ENCODE measurements at regions not wholly inside any gene's neighbourhood (a gene's known extent, or its start where the extent isn't known, plus 50 kb on each side); places are given as distances from the start of the nearest gene placed in this dataset.
A peak's percentile ranks its signal among the peaks of the same experiment; 100 is the strongest.

GRCh38 chr12:18969512-18969911 lies 160.0 kb upstream of the PLEKHA5 start:
- no peak for DNase-seq (ENCODE audit: low read depth)

GRCh38 chr12:18970603-18971002 lies 158.9 kb upstream of the PLEKHA5 start:
- DNase-seq (ENCODE audit: low read depth) = no peak

GRCh38 chr12:18971932-18972331 lies 157.6 kb upstream of the PLEKHA5 start:
- no peak for DNase-seq (ENCODE audit: low read depth)

- DNase-seq (ENCODE audit: low read depth) = no peak
Observed at GRCh38 chr12:18975933-18976332, 153.6 kb upstream of the PLEKHA5 start.

- DNase-seq (ENCODE audit: low read depth) = no peak
Observed at GRCh38 chr12:18979401-18980126, 150.0 kb upstream of the PLEKHA5 start.

GRCh38 chr12:18981732-18982131 lies 147.8 kb upstream of the PLEKHA5 start:
- no peak for DNase-seq (ENCODE audit: low read depth)

- DNase-seq (ENCODE audit: low read depth) = no peak
Observed at GRCh38 chr12:18982226-18982949, 147.1 kb upstream of the PLEKHA5 start.

- no peak for DNase-seq (ENCODE audit: low read depth)
Observed at GRCh38 chr12:18983854-18984253, 145.7 kb upstream of the PLEKHA5 start.

GRCh38 chr12:18990856-18991255 lies 138.7 kb upstream of the PLEKHA5 start:
- no peak for DNase-seq (ENCODE audit: low read depth)

GRCh38 chr12:18992336-18992735 lies 137.2 kb upstream of the PLEKHA5 start:
- no peak for DNase-seq (ENCODE audit: low read depth)

- peak; percentile 79 for DNase-seq (ENCODE audit: low read depth)
Observed at GRCh38 chr12:18998343-18999261, 130.9 kb upstream of the PLEKHA5 start.

GRCh38 chr12:19000836-19001235 lies 128.7 kb upstream of the PLEKHA5 start:
- DNase-seq (ENCODE audit: low read depth) = no peak

GRCh38 chr12:19002216-19002615 lies 127.3 kb upstream of the PLEKHA5 start:
- peak; percentile 2 for DNase-seq (ENCODE audit: low read depth)

GRCh38 chr12:19003141-19003540 lies 126.4 kb upstream of the PLEKHA5 start:
- no peak for DNase-seq (ENCODE audit: low read depth)

- DNase-seq (ENCODE audit: low read depth) = no peak
Observed at GRCh38 chr12:19003987-19004619, 125.4 kb upstream of the PLEKHA5 start.

- no peak for DNase-seq (ENCODE audit: low read depth)
Observed at GRCh38 chr12:19005257-19005801, 124.2 kb upstream of the PLEKHA5 start.

GRCh38 chr12:19006626-19007137 lies 122.9 kb upstream of the PLEKHA5 start:
- no peak for DNase-seq (ENCODE audit: low read depth)

GRCh38 chr12:19008102-19008501 lies 121.4 kb upstream of the PLEKHA5 start:
- DNase-seq (ENCODE audit: low read depth) = no peak

GRCh38 chr12:19010087-19010486 lies 119.4 kb upstream of the PLEKHA5 start:
- no peak for DNase-seq (ENCODE audit: low read depth)

GRCh38 chr12:19010726-19011125 lies 118.8 kb upstream of the PLEKHA5 start:
- no peak for DNase-seq (ENCODE audit: low read depth)

GRCh38 chr12:19012965-19013364 lies 116.6 kb upstream of the PLEKHA5 start:
- no peak for DNase-seq (ENCODE audit: low read depth)

GRCh38 chr12:19014240-19014639 lies 115.3 kb upstream of the PLEKHA5 start:
- peak; percentile 69 for DNase-seq (ENCODE audit: low read depth)
